OCI-LY1 (cell line): ENCODE measurements at regions not wholly inside any gene's neighbourhood (a gene's known extent, or its start where the extent isn't known, plus 50 kb on each side); places are given as distances from the start of the nearest gene placed in this dataset.

ENCODE experiments used
- H2AFZ ChIP-seq: fragments of 200-600 bp; sonication (generic), shearing (Covaris generic); 2 replicates; pipeline ENCODE4 v1.6.0; 2014; ENCODE audit warnings: antibody characterized with exemption, mild to moderate bottlenecking, low read length
- H3F3A ChIP-seq: fragments of 200-600 bp; sonication (generic), shearing (Covaris generic); 2 replicates; pipeline ENCODE4 v1.6.0; 2014; ENCODE audit warnings: mild to moderate bottlenecking, antibody characterized with exemption, low read length, moderate library complexity; ENCODE audit not compliant: insufficient read depth
- H3K27ac ChIP-seq: fragments of 200-600 bp; sonication (generic); 2 replicates; pipeline ENCODE4 v1.5.1; 2014; ENCODE audit warnings: low read length, mixed run types, mild to moderate bottlenecking, low read depth; ENCODE audit not compliant: poor library complexity, severe bottlenecking
- H3K27me3 ChIP-seq: fragments of 200-600 bp; sonication (generic); 2 replicates; pipeline ENCODE4 v1.6.0; 2014; ENCODE audit warnings: antibody characterized with exemption, mild to moderate bottlenecking, low read length, moderate library complexity; ENCODE audit not compliant: insufficient read depth
- H3K36me3 ChIP-seq: fragments of 200-600 bp; sonication (generic); 2 replicates; pipeline ENCODE4 v1.6.1; 2014; ENCODE audit warnings: mild to moderate bottlenecking, antibody characterized with exemption, low read length, moderate library complexity, mixed read lengths; ENCODE audit not compliant: insufficient read depth
- H3K4me1 ChIP-seq: fragments of 200-600 bp; sonication (generic); 2 replicates; pipeline ENCODE4 v1.5.1; 2014; ENCODE audit warnings: mild to moderate bottlenecking, low read length, moderate library complexity; ENCODE audit not compliant: insufficient read depth, severe bottlenecking
- H3K4me2 ChIP-seq: fragments of 200-600 bp; sonication (generic), shearing (Covaris generic); 2 replicates; pipeline ENCODE4 v1.6.1; 2014; ENCODE audit warnings: low read length
- H3K4me3 ChIP-seq: fragments of 200-600 bp; sonication (generic); 2 replicates; pipeline ENCODE4 v1.5.1; 2014; ENCODE audit warnings: low read length, low read depth, mild to moderate bottlenecking, mixed read lengths; ENCODE audit not compliant: poor library complexity, severe bottlenecking
- H3K79me2 ChIP-seq: fragments of 200-600 bp; shearing (Covaris generic); 2 replicates; pipeline ENCODE4 v1.6.1; 2016; ENCODE audit warnings: mixed run types, low read length, mixed read lengths; ENCODE audit not compliant: insufficient read depth
- H3K9ac ChIP-seq: fragments of 200-600 bp; sonication (generic), shearing (Covaris generic); 2 replicates; pipeline ENCODE4 v1.6.1; 2014; ENCODE audit warnings: mild to moderate bottlenecking, low read length, mixed read lengths
- H3K9me2 ChIP-seq: fragments of 200-600 bp; sonication (generic), shearing (Covaris generic); 2 replicates; pipeline ENCODE4 v1.6.1; 2014; ENCODE audit warnings: low read depth, mild to moderate bottlenecking, low read length, mixed read lengths
- H3K9me3 ChIP-seq: fragments of 200-600 bp; shearing (Covaris generic); 2 replicates; pipeline ENCODE4 v1.6.1; 2014; ENCODE audit warnings: low read length, mixed read lengths
- H4K20me1 ChIP-seq: fragments of 200-600 bp; sonication (generic), shearing (Covaris generic); 2 replicates; pipeline ENCODE4 v1.6.0; 2016; ENCODE audit warnings: mild to moderate bottlenecking, low read length; ENCODE audit not compliant: insufficient read depth
- CTCF ChIP-seq: fragments of 200-600 bp; sonication (generic), shearing (Covaris generic); IDR thresholded peaks from 2 replicates; pipeline ENCODE4 v1.5.1; 2017; ENCODE audit warnings: mild to moderate bottlenecking, antibody characterized with exemption, low read length, moderate library complexity, mixed read lengths
- EZH2 ChIP-seq: fragments of 200-600 bp; sonication (generic), shearing (Covaris generic); IDR thresholded peaks from 2 replicates; pipeline ENCODE4 v1.8.0; 2017; ENCODE audit warnings: borderline replicate concordance, mixed run types, mild to moderate bottlenecking, antibody characterized with exemption, low read length, moderate library complexity, mixed read lengths

GRCh38 chr1:209101106-209101505 lies 482.4 kb upstream of the CAMK1G start:
- H3F3A ChIP-seq: no peaks in the 10 kb centered on the region
- no peaks in the 10 kb centered on the region for H3K9me2 ChIP-seq
- H3K4me1 ChIP-seq: no peaks in the 10 kb centered on the region
- H3K27me3 ChIP-seq: no peaks in the 10 kb centered on the region
- H3K27ac ChIP-seq: no peak overlapping the region
- no peaks in the 10 kb centered on the region for H4K20me1 ChIP-seq
- TF ChIP-seq CTCF (no peak), EZH2 (no peak)
- no peak overlapping the region for H2AFZ ChIP-seq
- no peaks in the 10 kb centered on the region for H3K79me2 ChIP-seq
- H3K9me3 ChIP-seq: no peaks in the 10 kb centered on the region
- H3K9ac ChIP-seq: no peak overlapping the region
- no peak overlapping the region for H3K4me3 ChIP-seq
- no peaks in the 10 kb centered on the region for H3K36me3 ChIP-seq
- no peak overlapping the region for H3K4me2 ChIP-seq

GRCh38 chr1:209102120-209102519 lies 481.4 kb upstream of the CAMK1G start:
- Histone ChIP-seq H3K4me2 (no peak overlapping the region), H4K20me1 (no peaks in the 10 kb centered on the region), H3K36me3 (no peaks in the 10 kb centered on the region), H3K79me2 (no peaks in the 10 kb centered on the region), H3K27ac (no peak overlapping the region), H3K4me1 (no peaks in the 10 kb centered on the region), H3K27me3 (no peaks in the 10 kb centered on the region), H3K9me3 (no peaks in the 10 kb centered on the region), H3K9me2 (no peaks in the 10 kb centered on the region), H2AFZ (no peak overlapping the region), H3F3A (no peaks in the 10 kb centered on the region), H3K4me3 (no peak overlapping the region), H3K9ac (no peak overlapping the region)
- TF ChIP-seq CTCF (no peak), EZH2 (no peak)

- H2AFZ ChIP-seq: no peak overlapping the region
- TF ChIP-seq EZH2: no peak
- TF ChIP-seq CTCF: no peak
- H3K9me2 ChIP-seq: no peaks in the 10 kb centered on the region
- H3K4me2 ChIP-seq: no peak overlapping the region
- no peaks in the 10 kb centered on the region for H3K79me2 ChIP-seq
- H4K20me1 ChIP-seq: no peaks in the 10 kb centered on the region
- no peak overlapping the region for H3K27ac ChIP-seq
- H3K4me1 ChIP-seq: no peaks in the 10 kb centered on the region
- no peaks in the 10 kb centered on the region for H3F3A ChIP-seq
- no peak overlapping the region for H3K4me3 ChIP-seq
- H3K9ac ChIP-seq: no peak overlapping the region
- H3K27me3 ChIP-seq: no peaks in the 10 kb centered on the region
- no peaks in the 10 kb centered on the region for H3K9me3 ChIP-seq
- no peaks in the 10 kb centered on the region for H3K36me3 ChIP-seq
These were observed 481.0 kb upstream of the CAMK1G start for GRCh38 chr1:209102531-209102930.
